ENCODE measurements at regions not wholly inside any gene's neighbourhood (a gene's known extent, or its start where the extent isn't known, plus 50 kb on each side); places are given as distances from the start of the nearest gene placed in this dataset.
"Not testable (repeated sequence)": the region's sequence is repeated elsewhere in the genome, so short reads cannot be mapped to it uniquely, and the experiment has no call there.

DNA sequence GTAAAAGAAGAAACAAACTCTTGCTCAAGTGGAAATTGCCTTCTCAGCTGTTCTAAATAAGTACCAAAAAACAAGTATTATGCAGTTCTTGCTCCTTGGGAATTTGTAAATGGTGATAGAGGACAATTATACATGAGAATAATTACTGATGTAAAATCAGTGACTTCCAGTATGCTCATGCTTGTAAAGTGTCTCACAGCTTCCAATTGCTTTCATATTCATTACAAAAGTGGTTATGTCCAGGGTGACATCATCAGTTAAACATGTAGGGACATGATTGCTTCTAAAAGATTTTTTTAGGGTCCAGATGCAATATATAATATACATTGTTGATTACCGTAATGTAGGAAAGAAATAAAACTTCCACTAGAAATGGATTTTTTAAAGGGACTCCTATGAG, 122.8 kb upstream of the B3GAT2 start:
- no peak for DNase-seq

DNA sequence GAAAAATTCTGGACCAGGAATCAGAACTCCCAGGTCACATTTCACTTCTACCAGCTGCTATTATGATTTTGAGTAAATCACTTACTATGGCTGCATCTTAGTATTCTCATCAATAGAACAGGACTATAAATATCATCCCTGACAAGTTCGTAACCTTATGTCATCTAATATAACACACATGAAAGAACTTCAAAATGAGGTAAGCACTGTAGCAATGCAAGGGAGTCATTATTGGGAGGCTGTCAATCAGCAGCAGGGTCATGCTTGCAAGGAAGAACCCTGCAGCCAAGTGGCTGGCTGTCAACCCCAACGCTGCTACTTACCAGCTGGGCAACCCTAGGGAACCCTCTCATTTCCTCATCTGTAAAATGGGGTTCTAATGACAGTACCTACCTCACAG, 123.3 kb upstream of the B3GAT2 start:
- ATAC-seq (ENCODE audit: low read depth in 2 of 2): no peak

More for the DNA sequence above, 122.8 kb upstream of the B3GAT2 start:
- Mint-ChIP-seq H3K4me1 (peaks cover 0 to 4% (median 0%) of the 10 kb centered on the region in 3 donors), H3K36me3 (peaks cover 4 to 20% of the 10 kb centered on the region in 2 donors), H3K27me3 (peaks cover 6 to 25% (median 8%) of the 10 kb centered on the region in 3 donors), H3K9me3 (peaks cover 10 to 46% (median 25%) of the 10 kb centered on the region in 7 donors), H3K4me3 (no peak overlapping the region), H3K27ac (no peak overlapping the region)
- no peak for ATAC-seq (ENCODE audit: low read depth in 2 of 2)

DNA sequence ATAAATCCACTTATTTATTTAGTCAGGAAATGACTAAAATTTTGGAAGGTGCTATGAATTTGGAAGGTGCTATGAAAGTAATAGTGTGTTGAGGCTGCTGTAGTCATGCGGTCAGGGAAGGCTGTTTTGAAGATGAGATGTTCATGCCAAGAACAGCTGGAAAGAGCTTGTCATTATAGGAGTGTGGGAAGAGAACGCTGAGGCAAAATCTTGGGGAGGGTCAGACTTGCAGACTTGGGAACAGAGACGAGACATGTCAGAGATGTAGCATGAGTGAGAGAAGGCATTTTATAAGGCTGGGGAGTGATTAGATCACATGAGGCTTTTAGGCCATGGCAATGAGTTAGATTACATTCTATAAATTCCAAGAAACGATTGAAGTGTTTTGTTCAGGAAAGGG, 124.0 kb upstream of the B3GAT2 start:
- DNase-seq: no peak
- H3K9me3 Mint-ChIP-seq: peaks cover 10 to 42% (median 22%) of the 10 kb centered on the region in 7 donors
- peaks cover 10 to 17% (median 11%) of the 10 kb centered on the region in 3 donors for H3K27me3 Mint-ChIP-seq
- H3K27ac Mint-ChIP-seq: no peak overlapping the region
- H3K36me3 Mint-ChIP-seq: peaks cover 4 to 20% of the 10 kb centered on the region in 2 donors
- no peak for ATAC-seq (ENCODE audit: low read depth in 2 of 2)
- H3K4me3 Mint-ChIP-seq: no peak overlapping the region
- H3K4me1 Mint-ChIP-seq: no peaks in the 10 kb centered on the region

More for the DNA sequence above, 123.3 kb upstream of the B3GAT2 start:
- Mint-ChIP-seq H3K9me3 (peaks cover 10 to 46% (median 25%) of the 10 kb centered on the region in 7 donors), H3K4me3 (no peak overlapping the region), H3K27ac (no peak overlapping the region), H3K36me3 (peaks cover 4 to 20% of the 10 kb centered on the region in 2 donors), H3K27me3 (peaks cover 6 to 24% (median 10%) of the 10 kb centered on the region in 3 donors), H3K4me1 (peaks cover 0 to 4% (median 0%) of the 10 kb centered on the region in 3 donors)
- no peak for DNase-seq

DNA sequence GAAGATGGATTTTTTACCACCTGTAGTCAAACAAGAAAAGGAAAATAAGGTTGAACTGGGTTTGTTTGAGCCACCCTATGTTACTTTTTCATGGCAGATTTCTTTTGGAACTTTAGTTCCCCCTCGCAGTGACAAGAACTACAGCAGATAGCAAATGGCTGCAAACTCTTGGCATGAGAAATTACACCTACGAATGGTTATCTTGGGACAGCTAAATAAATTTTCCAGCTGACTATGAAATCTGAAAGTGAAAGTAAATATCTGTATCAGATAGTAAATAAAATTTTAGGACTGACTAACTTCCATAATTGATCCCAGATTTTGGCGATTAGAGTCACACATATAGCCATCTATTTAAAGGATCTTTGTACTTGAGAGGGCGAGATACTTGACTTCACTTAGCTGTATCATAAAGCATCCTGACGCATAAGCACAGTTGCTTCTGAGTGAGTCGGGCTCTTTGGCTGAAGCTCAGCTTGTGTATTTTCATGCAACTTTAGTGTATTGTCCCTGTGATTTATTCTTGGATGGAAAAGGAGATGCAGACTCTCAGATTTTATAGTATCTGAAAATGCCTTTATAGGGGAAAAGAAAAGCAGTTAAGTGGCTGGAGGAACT, 125.3 kb upstream of the B3GAT2 start:
- ATAC-seq (ENCODE audit: low read depth in 2 of 2) (no peak), DNase-seq (no peak)
- Mint-ChIP-seq H3K4me3 (no peak overlapping the region), H3K9me3 (peaks cover 10 to 32% (median 22%) of the 10 kb centered on the region in 7 donors), H3K4me1 (no peaks in the 10 kb centered on the region), H3K27ac (no peak overlapping the region), H3K27me3 (peaks cover 10 to 17% (median 11%) of the 10 kb centered on the region in 3 donors), H3K36me3 (peaks cover 4 to 20% of the 10 kb centered on the region in 2 donors)

DNA sequence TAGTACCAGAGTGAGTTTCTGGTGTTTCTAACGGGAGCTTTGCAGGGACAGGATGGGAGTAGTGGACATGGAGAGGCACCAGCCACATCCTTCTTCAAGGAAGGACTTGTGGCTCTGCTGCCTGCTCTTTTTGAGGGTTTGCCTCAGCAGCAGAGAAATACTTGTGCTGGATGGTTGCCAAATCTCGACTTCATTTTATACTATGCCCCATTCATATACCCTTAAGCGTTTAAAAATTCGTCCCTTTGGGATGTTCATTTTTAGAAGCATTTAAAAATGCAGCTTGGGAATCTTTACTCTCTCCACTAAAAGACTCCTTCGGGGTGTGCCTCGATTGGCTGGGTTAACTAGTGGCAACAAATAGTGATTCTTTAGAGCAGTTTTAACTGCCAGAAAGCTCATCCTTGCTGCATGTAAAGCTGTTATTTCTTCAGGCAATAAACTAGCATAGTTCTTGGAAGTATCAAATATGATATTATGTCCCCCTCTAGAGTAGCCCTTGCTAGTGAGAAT, 126.5 kb upstream of the B3GAT2 start:
- Mint-ChIP-seq H3K9me3 (peaks cover 4 to 20% (median 12%) of the 10 kb centered on the region in 7 donors), H3K36me3 (peaks cover 3 to 10% of the 10 kb centered on the region in 2 donors), H3K27ac (no peak overlapping the region), H3K27me3 (peaks cover 10 to 17% (median 11%) of the 10 kb centered on the region in 3 donors), H3K4me3 (no peak overlapping the region), H3K4me1 (no peaks in the 10 kb centered on the region)
- no peak for DNase-seq
- ATAC-seq (ENCODE audit: low read depth in 2 of 2): no peak

DNA sequence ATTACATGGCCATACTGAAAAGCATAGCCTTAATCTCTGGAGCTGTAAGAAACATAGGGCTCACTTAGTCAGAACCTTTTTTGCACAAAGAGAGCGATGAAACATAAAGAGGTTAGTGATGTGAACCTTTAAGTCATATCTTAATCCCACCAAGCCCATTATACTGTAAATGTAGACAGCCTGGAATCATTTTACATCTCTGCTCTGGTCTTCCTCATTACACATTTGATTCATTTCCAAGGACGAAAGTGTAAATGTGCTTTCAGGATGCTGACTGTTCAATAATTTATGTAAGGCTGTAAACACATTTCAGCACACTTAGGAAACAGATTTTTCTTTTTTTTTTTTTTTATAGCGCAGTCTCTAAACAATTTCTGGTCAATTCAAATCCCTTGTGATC, 131.3 kb upstream of the B3GAT2 start:
- Mint-ChIP-seq H3K36me3 (no peaks in the 10 kb centered on the region), H3K27ac (no peak overlapping the region), H3K9me3 (peaks cover 0 to 3% (median 0%) of the 10 kb centered on the region in 7 donors), H3K4me1 (no peaks in the 10 kb centered on the region), H3K4me3 (no peak overlapping the region), H3K27me3 (peaks cover 5 to 9% (median 7%) of the 10 kb centered on the region in 3 donors)
- DNase-seq: no peak
- ATAC-seq (ENCODE audit: low read depth in 2 of 2): no peak

DNA sequence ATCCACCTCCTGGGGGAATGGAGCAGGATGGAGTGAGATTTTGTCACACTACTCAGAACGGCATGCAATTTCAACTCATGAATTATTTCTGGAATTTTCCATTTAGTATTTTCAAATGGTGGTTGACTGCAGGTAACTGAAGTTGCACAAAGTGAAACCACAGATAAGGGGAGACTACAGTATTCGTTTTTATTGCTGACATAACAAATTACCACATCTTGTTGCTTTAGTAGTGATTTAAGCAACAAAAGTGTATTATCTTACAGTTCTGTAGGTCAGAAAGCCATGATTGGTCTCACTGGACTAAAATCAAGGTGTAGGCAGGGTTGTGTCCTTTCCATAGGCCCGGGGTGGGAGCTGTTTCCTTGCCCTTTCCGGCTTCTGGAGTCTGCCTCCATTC, 133.4 kb upstream of the B3GAT2 start:
- no peak overlapping the region for H3K27ac Mint-ChIP-seq
- no peak overlapping the region for H3K4me3 Mint-ChIP-seq
- H3K9me3 Mint-ChIP-seq: peaks cover 0 to 3% (median 0%) of the 10 kb centered on the region in 7 donors
- H3K27me3 Mint-ChIP-seq: peaks cover 5 to 17% (median 9%) of the 10 kb centered on the region in 3 donors
- no peaks in the 10 kb centered on the region for H3K4me1 Mint-ChIP-seq
- ATAC-seq (ENCODE audit: low read depth in 2 of 2) (no peak), DNase-seq (no peak)
- no peaks in the 10 kb centered on the region for H3K36me3 Mint-ChIP-seq

DNA sequence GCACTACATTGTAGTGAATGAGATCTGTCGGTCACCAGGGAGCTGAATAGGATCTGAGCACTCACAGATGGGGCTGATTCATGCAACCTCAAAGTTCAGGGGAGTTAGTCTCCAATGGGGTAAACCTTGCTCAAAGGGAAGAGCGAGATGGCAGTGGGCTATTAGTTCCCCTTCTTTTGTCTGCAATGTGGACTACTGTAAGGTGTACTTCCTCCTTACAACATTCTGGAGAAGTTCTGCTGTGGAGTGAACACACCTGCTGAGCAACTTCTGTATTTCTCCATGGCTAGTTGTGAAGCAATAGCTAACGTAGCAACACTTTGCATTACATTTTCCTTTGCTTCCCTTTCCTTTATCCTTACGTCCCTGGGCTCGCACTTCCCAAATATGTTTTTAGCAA, 134.3 kb upstream of the B3GAT2 start:
- H3K36me3 Mint-ChIP-seq: no peaks in the 10 kb centered on the region
- peaks cover 9 to 18% (median 12%) of the 10 kb centered on the region in 3 donors for H3K27me3 Mint-ChIP-seq
- H3K9me3 Mint-ChIP-seq: peaks cover 0 to 7% (median 2%) of the 10 kb centered on the region in 7 donors
- H3K4me3 Mint-ChIP-seq: no peak overlapping the region
- no peaks in the 10 kb centered on the region for H3K4me1 Mint-ChIP-seq
- DNase-seq (no peak), ATAC-seq (ENCODE audit: low read depth in 2 of 2) (no peak)
- no peak overlapping the region for H3K27ac Mint-ChIP-seq

DNA sequence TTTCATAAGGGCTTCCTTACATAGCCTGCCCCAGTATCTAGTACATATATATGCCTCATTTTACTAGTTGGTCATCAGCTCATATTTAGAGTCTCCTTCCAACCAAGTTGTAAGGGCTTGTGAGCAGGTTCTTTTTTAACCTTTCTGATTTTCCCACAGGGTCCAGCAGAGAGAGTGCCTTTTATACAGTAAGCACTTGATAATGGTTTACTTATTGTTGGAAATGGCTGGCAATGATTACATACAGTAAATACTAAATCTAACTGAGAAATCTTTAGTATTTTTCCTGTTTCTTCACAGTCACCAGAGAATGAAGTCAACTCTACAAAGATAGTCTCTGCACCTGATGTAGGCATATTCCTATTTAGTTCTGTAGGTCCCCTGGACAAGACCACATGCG, 135.1 kb upstream of the B3GAT2 start:
- Mint-ChIP-seq H3K36me3 (no peaks in the 10 kb centered on the region), H3K4me1 (peaks cover 0 to 1% (median 0%) of the 10 kb centered on the region in 3 donors), H3K27me3 (peaks cover 9 to 23% (median 15%) of the 10 kb centered on the region in 3 donors), H3K4me3 (no peak overlapping the region), H3K27ac (no peak overlapping the region), H3K9me3 (peaks cover 0 to 10% (median 7%) of the 10 kb centered on the region in 7 donors)
- ATAC-seq (ENCODE audit: low read depth in 2 of 2) (no peak), DNase-seq (no peak)

DNA sequence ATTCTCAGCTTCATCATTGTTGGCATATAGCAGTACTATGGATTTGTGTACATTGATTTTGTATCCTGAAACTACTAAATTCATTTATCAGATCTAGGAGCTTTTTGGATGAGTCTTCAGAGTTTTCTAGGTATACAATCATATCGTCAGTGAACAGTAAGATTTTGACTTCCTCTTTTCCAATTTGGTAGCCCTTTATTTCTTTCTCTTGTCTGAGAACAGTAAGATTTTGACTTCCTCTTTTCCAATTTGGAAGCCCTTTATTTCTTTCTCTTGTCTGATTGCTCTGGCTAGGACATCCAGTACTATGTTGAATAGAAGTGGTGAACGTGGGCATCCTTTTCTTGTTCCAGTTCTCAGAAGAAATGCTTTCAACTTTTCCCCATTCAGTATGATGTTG, 140.4 kb upstream of the B3GAT2 start:
- Mint-ChIP-seq H3K36me3 (peaks cover 9 to 14% of the 10 kb centered on the region in 2 donors), H3K27ac (peak overlapping the region in 1 of 6 donors; percentile 33), H3K9me3 (peaks cover 11 to 52% (median 35%) of the 10 kb centered on the region in 7 donors), H3K4me1 (peaks cover 0 to 10% (median 0%) of the 10 kb centered on the region in 3 donors), H3K27me3 (peaks cover 9 to 44% (median 15%) of the 10 kb centered on the region in 3 donors)
- peak in 1 of 2 donors; percentile 56 for ATAC-seq (ENCODE audit: low read depth in 2 of 2)
- DNase-seq, H3K4me3 Mint-ChIP-seq: not testable (repeated sequence)

DNA sequence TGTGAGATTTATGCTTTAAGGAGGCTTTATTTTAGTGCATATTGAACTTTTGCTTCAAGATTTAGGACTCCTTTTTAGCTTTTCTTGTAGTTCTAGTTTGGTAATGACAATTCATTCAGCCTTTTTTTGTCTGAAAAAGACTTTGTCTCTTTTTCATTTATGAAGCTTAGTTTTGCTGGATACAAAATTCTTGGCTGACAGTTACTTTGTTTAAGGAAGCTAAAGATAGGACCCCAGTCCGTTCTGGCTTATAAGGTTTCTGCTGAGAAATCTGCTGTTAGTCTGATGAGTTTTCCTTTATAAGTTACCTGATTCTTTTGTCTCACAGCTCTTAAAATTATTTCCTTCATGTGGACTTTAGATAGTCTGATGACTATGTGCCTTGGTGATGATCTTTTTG, 142.8 kb upstream of the B3GAT2 start:
- peaks cover 16 to 57% (median 35%) of the 10 kb centered on the region in 7 donors for H3K9me3 Mint-ChIP-seq
- peaks cover 0 to 10% (median 0%) of the 10 kb centered on the region in 3 donors for H3K4me1 Mint-ChIP-seq
- H3K27me3 Mint-ChIP-seq: peaks cover 0 to 43% (median 24%) of the 10 kb centered on the region in 3 donors
- no peak for DNase-seq
- no peak for ATAC-seq (ENCODE audit: low read depth in 2 of 2)
- no peak overlapping the region for H3K4me3 Mint-ChIP-seq
- H3K27ac Mint-ChIP-seq: no peak overlapping the region
- peaks cover 9 to 14% of the 10 kb centered on the region in 2 donors for H3K36me3 Mint-ChIP-seq

DNA sequence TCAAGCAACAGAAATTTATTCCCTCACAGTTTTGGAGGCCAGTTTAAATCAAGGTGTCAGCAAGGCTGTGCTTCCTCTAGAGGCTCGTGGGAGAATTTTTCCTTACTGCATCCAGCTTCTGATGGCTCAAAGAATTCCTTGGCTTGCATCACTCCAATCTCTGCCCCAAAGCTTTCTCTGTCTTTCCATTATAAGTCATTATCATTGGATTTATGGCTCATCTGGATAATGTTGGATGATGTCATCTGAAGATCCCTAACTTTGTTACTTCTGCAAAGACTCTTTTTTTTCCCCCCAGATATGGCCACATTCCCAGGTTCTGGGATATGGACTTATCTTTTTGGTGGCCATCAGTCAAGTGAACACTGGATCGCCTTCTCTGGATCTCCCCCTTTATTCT, 146.3 kb upstream of the B3GAT2 start:
- peaks cover 15 to 35% (median 23%) of the 10 kb centered on the region in 7 donors for H3K9me3 Mint-ChIP-seq
- no peak overlapping the region for H3K27ac Mint-ChIP-seq
- no peak overlapping the region for H3K4me3 Mint-ChIP-seq
- H3K27me3 Mint-ChIP-seq: peaks cover 16 to 31% (median 23%) of the 10 kb centered on the region in 3 donors
- H3K4me1 Mint-ChIP-seq: no peaks in the 10 kb centered on the region
- DNase-seq: no peak
- peaks cover 9 to 14% of the 10 kb centered on the region in 2 donors for H3K36me3 Mint-ChIP-seq
- ATAC-seq (ENCODE audit: low read depth in 2 of 2): no peak

DNA sequence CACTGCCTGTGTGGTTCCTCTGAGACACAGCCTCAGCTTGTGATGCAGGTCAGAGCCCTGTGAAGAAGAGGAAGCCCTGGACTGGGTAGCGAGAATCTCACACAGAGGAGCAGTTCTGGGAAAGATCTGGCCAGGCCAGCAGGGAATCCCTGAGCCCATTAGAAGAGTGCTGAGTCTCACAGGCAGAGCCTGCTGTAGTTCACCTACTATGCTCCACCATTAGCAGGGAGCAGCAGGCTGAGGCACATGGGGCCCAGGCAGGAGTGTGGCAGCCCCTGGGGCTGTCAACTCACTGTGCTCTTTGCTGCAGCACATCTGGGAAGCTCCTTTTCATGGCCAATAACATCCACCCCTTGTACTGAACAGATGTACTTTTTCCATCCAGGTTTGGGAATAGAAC, 146.8 kb upstream of the B3GAT2 start:
- Mint-ChIP-seq H3K4me1 (no peaks in the 10 kb centered on the region), H3K36me3 (peaks cover 9 to 14% of the 10 kb centered on the region in 2 donors), H3K27ac (no peak overlapping the region), H3K4me3 (no peak overlapping the region), H3K27me3 (peaks cover 16 to 26% (median 23%) of the 10 kb centered on the region in 3 donors), H3K9me3 (peaks cover 10 to 30% (median 21%) of the 10 kb centered on the region in 7 donors)
- DNase-seq (no peak), ATAC-seq (ENCODE audit: low read depth in 2 of 2) (no peak)

DNA sequence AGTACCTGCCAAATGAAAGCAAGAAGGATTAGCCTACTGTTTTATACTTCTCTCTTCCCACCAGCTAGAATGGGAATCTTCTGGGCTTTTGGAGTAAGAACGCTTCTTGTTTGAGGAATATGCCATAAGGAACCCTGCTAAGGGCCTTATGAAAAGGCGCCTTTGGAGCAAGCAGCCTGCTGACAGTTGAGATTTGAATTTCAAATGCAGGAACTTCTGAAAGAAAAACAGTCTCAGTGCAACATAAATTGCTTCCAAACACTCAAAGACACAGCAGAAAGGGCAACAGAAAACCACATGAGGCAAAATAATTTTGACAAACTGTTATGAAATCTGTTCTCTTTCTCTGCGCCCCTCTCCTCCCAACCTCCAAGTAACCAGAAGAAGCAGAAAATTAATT, 149.4 kb upstream of the B3GAT2 start:
- H3K36me3 Mint-ChIP-seq: no peaks in the 10 kb centered on the region
- peaks cover 16 to 32% (median 25%) of the 10 kb centered on the region in 3 donors for H3K27me3 Mint-ChIP-seq
- ATAC-seq (ENCODE audit: low read depth in 2 of 2): no peak
- no peak overlapping the region for H3K4me3 Mint-ChIP-seq
- H3K27ac Mint-ChIP-seq: no peak overlapping the region
- H3K9me3 Mint-ChIP-seq: peaks cover 0 to 5% (median under 1%) of the 10 kb centered on the region in 7 donors
- no peak for DNase-seq
- no peaks in the 10 kb centered on the region for H3K4me1 Mint-ChIP-seq

Measured in naive B cell (primary cell).